ENCODE measurements at regions not wholly inside any gene's neighbourhood (a gene's known extent, or its start where the extent isn't known, plus 50 kb on each side); places are given as distances from the start of the nearest gene placed in this dataset.

GRCh38 chr14:41062826-41063225, 543.9 kb upstream of the LRFN5 start:
- TF ChIP-seq CTCF (IDR thresholded peaks at IDR 0.05) (no peak), POLR2A (IDR thresholded peaks at IDR 0.05) (no peak)
